ENCODE measurements at regions not wholly inside any gene's neighbourhood (a gene's known extent, or its start where the extent isn't known, plus 50 kb on each side); places are given as distances from the start of the nearest gene placed in this dataset.

DNA sequence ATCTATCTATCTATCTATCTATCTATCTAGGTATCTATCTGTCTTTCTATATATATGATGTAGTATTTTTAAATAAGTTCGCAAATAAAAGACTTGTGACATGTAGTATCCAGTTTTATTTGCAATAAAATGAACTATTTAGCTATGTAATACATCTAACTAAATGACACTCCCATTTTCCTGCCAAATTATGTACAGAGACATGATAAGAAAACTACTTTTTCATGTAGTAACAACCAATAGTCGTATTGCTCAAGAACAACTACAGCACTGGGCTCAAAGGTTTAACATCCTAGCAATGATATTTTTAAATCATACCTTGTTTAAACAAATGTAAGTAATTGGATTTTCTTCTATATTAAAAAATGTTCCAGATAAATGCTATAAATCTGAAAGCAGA is 55.5 kb upstream of the FLRT2 start:
- TF ChIP-seq POLR2AphosphoS5 (IDR thresholded peaks at IDR 0.05; ENCODE audit: borderline replicate concordance, low read depth, low read length), result no peak
- TF ChIP-seq EZH2 (IDR thresholded peaks at IDR 0.05), result no peak
